GM18867 (cell line): ENCODE measurements at regions not wholly inside any gene's neighbourhood (a gene's known extent, or its start where the extent isn't known, plus 50 kb on each side); places are given as distances from the start of the nearest gene placed in this dataset.

Source experiments
- ATAC-seq: cut with Tn5 transposase; IDR thresholded peaks from one replicate; pipeline ENCODE4 v1.9.1; 2021; ENCODE audit warnings: mild to moderate bottlenecking, moderate library complexity; ENCODE audit not compliant: unreplicated experiment

- ATAC-seq: no peak
Observed at GRCh38 chr12:25819691-25820090, 138.8 kb upstream of the RASSF8 start.

DNA sequence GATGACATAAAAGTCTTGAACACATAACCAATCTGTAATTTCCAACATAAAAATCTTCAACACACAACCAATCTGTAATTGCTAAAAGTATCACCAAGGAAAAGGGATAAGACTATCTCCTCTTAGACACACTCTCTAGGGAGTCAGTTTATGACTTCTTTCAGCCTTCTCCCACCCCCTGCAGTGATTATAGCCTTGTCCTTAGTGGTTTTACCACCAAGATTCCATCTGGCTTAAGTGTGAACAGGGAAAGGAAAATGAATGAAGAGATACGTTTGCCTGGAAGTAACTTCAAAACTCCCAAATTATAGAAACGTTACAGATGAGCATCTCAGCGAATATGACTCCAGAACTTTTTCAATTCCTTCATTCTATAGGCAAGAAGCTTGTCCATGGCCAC, 136.2 kb upstream of the RASSF8 start:
- no peak for ATAC-seq

GRCh38 chr12:25824734-25825133, 133.7 kb upstream of the RASSF8 start:
- no peak for ATAC-seq

DNA sequence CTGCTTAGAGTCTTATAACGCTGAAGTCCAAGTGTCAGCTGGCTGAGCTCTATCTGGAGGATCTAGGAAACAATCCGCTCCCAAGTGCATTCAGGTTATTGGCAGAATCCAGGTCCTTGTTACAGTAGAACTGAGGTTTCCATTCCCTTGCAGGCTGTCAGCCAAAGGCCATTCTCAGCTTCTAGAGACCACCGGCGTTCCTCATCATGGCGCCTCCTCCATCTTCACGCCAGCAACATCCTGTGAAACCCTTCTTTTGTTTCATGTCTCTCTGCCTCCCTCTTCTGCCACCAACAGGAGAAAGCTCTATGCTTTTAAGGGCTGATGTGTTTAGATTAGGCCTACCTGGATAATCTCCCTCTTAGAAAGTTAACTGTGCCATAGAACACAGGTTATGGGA, 133.0 kb upstream of the RASSF8 start:
- ATAC-seq: no peak

DNA sequence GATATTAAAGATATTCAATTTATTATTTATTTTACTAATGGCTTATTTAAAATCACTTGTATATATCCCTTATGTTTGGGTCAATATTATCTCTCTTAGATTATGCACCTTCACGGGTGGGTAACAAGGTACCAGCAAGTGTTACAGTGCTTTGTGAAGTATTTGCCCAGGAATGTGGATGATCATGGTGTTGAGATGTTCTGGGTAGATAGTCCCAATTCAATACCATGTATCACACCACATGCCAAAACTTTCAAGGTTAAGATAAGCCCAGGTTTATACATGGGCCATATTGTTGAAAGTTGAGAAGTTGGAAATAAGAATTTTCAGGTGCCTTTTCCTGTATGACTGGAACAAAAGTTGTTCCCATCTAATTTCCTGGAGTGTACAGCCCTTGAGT, 131.3 kb upstream of the RASSF8 start:
- no peak for ATAC-seq

DNA sequence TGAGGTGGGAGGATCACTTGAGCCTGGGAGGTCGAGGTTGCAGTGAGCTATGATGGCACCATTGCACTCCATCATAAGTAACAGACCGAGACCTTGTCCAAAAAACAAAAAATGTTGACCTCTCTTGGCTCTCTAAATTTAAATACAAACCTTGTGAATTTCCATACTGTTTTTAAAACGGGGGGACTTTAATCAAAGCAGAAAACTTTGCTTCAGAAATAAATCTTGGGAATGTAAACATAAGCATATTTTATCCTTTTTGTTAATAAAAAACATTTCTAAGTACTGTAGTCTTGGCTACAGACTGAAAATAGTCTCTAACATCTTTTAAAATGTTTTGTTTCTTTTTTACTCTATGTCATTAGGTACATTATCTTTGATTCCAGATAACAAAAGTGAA, 130.7 kb upstream of the RASSF8 start:
- ATAC-seq: no peak

GRCh38 chr12:25828188-25828587, 130.3 kb upstream of the RASSF8 start:
- no peak for ATAC-seq

GRCh38 chr12:25829192-25829591, 129.3 kb upstream of the RASSF8 start:
- no peak for ATAC-seq

GRCh38 chr12:25830456-25830855, 128.0 kb upstream of the RASSF8 start:
- ATAC-seq: no peak

GRCh38 chr12:25833657-25834056, 124.8 kb upstream of the RASSF8 start:
- ATAC-seq: no peak

DNA sequence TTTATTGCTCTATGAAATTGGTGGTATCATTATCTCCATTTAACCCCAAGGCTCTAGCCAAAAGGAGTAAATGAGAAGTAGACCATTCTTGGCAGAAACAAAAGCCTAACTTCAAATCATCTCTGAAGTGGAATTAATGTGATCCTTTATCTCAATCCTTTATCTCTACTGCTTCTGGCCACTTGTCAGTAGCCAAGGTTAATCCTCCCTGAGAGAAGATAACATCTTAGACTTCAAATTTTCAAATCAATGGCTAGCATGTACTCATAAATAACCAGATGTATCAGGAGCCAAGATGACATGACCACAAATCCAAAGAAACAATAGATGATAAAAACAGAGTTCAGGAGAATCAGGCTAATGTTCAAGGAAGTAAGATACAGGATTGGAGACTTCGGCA, 123.1 kb upstream of the RASSF8 start:
- ATAC-seq: no peak

DNA sequence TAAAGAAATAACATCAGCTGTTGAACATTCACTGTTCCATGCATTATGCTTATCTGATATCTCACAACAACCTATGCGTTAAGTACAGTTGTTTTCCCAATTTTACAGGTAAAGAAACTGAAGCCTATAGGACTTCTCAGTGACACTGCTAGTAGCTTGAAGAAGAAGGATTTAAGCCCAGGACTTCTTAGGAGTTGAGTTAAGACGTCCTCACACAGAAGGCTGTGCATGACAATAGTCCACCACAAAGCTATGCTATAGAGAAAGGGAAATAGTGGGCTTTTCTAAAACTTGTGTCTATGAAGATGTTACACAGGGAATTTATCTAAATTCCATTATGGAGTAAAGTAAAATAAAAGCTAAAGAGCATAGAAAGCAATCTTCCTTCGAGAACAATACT, 120.5 kb upstream of the RASSF8 start:
- ATAC-seq: no peak

DNA sequence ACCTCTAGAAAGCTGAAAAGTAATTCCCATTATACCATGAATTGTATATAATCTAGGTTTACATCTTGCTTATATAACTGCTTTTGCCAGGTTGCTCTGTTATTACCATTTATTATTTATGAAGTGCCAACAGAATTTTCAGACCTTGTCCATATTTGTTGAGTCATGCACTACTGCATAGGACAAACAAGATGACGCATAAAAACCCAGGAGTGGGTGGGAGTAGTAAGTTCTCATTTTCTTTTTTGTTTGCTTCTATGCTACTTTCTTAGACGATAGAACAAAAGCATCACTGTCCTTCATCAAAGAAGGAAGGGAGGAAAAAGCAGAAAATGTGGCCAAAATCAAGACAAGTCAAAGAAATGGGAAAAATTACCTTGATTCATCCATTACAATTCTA, 119.0 kb upstream of the RASSF8 start:
- no peak for ATAC-seq

GRCh38 chr12:25840678-25841465, 117.6 kb upstream of the RASSF8 start:
- ATAC-seq: no peak

DNA sequence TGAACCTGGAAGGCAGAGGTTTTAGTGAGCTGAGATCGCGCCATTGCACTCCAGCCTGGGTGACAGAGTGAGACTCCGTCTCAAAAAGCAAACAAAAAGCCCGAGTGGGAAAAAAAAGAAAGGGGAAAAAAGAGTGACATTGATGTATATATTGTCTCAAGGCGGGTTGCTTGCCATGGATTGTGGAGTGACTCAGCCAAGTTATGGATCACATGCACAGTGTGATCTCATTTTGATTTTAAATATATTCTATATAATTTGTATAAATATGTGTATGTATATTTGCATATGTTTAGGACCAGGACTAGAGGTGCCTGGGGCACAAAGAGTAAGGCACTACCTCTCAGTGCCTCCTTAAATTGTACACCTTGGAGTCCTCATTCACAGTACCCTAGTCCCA, 116.2 kb upstream of the RASSF8 start:
- ATAC-seq: no peak

- no peak for ATAC-seq
Observed at GRCh38 chr12:25843976-25844375, 114.5 kb upstream of the RASSF8 start.

- ATAC-seq: no peak
Observed at GRCh38 chr12:25845415-25845814, 113.1 kb upstream of the RASSF8 start.

DNA sequence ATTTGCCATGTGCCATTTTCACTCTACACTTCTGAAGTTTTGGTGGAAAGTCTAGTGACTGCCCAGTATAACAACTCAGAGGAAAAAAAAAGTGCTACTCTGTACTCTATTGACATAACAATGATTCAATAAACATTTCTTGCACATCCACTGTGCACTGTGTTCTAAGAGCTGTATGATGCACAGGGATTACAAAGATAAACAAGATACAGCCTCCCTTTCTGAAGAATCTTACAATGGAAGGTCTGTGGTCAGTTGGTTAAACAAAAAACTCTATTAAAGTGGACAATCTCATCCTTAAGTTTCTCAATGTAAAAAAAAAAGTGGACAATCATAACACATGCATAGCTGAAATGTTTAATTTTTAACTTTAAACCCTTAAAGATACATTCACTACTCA, 105.7 kb upstream of the RASSF8 start:
- no peak for ATAC-seq

GRCh38 chr12:25853316-25854095, 105.0 kb upstream of the RASSF8 start:
- ATAC-seq: no peak

DNA sequence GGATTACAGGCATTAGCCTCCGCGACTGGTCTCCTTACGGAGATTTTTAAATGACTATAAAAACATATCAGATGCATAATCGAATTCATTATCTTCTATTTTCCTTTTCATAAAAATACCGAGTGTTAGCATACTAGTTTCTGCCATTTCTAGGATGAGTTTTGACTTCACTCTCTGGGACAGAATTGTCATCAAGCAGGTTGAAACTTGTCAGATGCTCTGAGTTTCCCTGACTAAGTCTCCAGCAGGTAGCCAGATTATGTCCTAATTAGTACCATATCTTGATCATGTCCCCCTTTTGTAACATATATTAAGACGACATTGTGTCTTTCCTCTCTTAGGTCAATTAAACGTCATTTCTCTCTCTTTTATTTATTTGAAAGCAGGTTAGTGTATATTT, 103.5 kb upstream of the RASSF8 start:
- ATAC-seq: no peak

- no peak for ATAC-seq
Observed at GRCh38 chr12:25855716-25856115, 102.8 kb upstream of the RASSF8 start.

DNA sequence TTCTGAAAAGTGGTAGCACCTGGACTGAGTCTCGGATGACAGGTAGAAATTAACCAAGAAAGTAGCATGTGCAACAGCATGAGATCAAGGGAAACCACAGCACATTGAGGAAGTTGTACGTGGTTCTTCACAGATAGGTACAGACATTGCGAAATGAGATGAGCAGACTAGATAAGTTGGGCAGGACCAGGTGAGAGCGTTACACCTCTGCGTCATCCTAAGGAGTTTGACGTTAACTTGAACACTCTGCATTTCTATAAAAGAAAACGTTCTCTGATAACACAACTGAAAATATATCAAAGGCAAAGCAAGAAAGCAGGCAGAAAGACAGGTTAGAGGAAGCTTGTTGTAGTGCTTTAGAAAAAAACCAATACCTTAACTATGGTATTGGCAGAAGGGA, 98.5 kb upstream of the RASSF8 start:
- no peak for ATAC-seq
